Omental fat pad (tissue), 3 donors: ENCODE measurements at regions not wholly inside any gene's neighbourhood (a gene's known extent, or its start where the extent isn't known, plus 50 kb on each side); places are given as distances from the start of the nearest gene placed in this dataset.
A peak's percentile ranks its signal among the peaks of the same experiment; 100 is the strongest.
"Not testable (repeated sequence)": the region's sequence is repeated elsewhere in the genome, so short reads cannot be mapped to it uniquely, and the experiment has no call there.

ENCODE experiments used
- ATAC-seq: fragments of 150-250 bp; one replicate; pipeline ENCODE4 v1.9.1; 2016; ENCODE audit warnings: mild to moderate bottlenecking, moderate library complexity; ENCODE audit not compliant: low FRiP score
- DNase-seq: peaks from one replicate; pipeline ENCODE4 v3.0.0-alpha.2; 2019; ENCODE audit warnings: low spot score
- TF ChIP-seq, protein P1 (sequence below), 3 donors: fragments of 450-650 bp; IDR thresholded peaks; one replicate each; pipeline ENCODE4 v1.5.1; 2016 to 2017; ENCODE audit warnings: antibody characterized with exemption in 3 of 3, mild to moderate bottlenecking in 3 of 3, moderate library complexity in 2 of 3

DNA sequence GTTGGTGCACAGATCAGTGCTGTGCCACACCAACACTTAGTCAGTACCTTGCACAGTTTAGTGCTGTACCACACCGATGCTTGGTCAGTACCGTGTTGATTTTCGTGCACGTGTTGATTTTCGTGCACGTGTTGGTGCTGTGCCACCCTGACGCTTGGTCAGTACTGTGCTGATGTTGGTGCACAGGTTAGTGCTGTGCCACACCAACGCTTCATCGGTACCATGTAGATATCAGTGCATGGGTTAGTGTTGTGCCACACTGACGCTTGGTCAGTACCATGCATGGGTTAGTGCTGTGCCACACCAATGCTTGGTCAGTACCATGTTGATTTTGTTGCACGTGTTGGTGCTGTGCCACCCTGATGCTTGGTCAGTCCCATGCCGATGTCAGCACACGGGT lies 103.5 kb downstream of the NPIPB11 start:
- no peak for DNase-seq
- TF ChIP-seq, protein P1, sequence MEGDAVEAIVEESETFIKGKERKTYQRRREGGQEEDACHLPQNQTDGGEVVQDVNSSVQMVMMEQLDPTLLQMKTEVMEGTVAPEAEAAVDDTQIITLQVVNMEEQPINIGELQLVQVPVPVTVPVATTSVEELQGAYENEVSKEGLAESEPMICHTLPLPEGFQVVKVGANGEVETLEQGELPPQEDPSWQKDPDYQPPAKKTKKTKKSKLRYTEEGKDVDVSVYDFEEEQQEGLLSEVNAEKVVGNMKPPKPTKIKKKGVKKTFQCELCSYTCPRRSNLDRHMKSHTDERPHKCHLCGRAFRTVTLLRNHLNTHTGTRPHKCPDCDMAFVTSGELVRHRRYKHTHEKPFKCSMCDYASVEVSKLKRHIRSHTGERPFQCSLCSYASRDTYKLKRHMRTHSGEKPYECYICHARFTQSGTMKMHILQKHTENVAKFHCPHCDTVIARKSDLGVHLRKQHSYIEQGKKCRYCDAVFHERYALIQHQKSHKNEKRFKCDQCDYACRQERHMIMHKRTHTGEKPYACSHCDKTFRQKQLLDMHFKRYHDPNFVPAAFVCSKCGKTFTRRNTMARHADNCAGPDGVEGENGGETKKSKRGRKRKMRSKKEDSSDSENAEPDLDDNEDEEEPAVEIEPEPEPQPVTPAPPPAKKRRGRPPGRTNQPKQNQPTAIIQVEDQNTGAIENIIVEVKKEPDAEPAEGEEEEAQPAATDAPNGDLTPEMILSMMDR (IDR thresholded peaks at IDR 0.05), result no peak
- no peak for ATAC-seq

DNA sequence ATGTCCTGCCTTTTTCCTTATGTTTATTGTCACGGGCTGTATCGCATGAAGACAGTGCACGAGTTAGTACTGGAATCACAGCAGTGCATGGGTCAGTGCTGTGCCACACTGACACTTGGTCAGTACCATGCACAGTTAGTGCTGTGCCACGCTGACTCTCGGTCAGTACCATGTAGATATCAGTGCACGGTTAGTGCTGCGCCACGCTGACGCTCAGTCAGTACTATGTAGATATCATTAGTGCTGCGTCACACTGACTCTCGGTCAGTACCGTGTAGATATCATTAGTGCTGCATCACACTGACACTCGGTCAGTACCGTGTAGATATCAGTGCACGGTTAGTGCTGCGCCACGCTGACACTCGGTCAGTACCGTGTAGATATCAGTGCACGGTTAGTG lies 104.1 kb downstream of the NPIPB11 start:
- DNase-seq, ATAC-seq: not testable (repeated sequence)

DNA sequence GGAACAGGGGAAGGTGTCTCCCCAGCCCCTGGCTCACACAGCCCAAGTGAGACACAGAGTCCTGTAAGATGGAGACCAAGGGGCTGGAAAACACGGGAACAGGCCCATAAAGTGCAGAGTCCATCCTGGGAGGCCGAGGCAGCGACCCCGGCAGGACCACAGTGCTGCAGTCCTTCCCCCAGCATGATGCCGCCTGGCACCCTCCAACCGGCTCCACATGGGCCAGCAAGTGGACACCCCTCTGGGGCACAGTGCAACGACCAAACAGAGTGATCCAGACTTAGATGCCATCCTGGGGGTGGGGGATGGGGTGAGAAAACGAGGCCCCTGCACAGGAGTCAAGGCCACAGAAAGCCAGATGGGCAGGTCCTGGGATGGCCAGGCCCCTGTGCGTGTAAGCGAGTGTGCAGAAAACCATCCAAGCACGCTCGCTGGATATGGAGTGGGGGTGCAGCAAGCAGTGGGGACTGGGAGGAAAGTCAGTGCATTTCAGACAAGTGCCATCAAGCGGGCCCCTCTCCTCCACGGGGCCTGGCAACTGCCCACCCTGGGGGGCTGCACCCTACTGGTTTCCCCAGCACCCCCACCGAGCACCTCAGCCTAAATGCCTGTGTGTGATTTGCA lies 104.7 kb downstream of the NPIPB11 start:
- DNase-seq, ATAC-seq: not testable (repeated sequence)

DNA sequence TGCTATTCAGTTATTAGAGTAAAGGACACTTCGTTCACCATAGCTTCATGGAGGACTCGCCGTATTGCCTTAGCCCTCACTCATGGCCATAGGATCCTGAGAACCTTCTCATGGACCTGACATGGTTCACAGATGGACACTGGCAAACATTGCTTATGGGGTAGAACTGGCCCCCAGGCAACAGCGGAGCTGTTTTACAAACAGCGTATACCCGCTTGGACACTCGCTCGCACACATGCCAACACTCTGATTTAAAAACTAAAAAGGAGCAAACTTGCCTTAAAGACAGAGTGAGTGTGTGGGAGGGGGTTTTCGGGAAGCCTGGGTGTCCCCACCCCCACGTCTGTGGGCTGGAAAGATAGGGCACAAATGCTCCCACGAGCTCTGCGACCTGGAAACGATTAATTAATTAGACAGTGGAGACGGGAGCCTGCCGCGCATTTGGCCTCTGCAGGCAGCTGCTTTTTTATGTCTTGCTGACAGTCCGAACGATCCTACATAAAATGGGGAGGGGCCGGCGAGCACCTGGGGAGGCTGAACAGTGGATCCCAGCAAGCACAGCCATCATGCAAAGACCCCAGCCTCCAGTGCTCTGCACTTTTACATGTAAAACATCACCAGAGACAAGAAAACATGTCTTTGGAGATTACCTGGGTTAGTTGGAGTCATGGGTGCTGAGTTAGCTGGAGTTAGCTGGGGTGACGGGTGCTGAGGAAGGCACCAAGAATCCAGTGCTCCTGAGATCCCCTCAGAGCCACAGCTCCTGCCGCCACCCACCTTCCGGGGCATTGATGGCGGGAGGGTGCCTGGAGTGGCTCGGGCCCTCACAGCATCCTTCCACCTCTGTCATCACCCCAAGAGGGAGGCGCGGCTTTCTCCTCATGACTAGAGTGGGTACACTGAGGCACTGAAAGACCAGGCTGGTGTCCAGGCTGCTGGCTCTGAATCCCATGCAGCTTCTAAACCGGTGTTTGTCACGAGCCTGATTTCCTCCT lies 105.7 kb downstream of the NPIPB11 start:
- ATAC-seq, result not testable (repeated sequence)

DNA sequence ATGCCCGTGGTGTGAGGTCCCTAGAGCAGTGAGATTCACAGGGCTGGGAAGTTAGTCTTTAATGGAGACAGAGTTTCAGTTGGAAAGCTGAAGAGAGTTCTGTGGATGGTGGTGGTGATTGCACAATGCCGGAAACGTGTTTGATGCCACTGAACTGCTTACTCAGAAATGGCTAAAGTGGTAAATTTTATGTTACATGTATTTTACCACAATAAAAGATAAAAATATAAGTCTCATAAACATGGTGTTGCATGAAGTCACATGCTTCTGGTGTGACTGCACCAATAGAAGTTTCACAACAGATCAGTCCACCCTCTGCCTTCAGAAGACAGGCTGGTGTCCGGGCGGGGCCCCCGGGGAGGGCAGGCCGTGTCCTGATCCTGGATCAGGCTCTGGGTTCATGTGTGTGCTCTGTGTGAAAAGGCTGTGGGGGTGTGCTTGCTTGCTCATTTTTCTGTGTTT lies 106.5 kb downstream of the NPIPB11 start:
- DNase-seq, result not testable (repeated sequence)

More for the DNA sequence above, 105.7 kb downstream of the NPIPB11 start:
- DNase-seq, result not testable (repeated sequence)

DNA sequence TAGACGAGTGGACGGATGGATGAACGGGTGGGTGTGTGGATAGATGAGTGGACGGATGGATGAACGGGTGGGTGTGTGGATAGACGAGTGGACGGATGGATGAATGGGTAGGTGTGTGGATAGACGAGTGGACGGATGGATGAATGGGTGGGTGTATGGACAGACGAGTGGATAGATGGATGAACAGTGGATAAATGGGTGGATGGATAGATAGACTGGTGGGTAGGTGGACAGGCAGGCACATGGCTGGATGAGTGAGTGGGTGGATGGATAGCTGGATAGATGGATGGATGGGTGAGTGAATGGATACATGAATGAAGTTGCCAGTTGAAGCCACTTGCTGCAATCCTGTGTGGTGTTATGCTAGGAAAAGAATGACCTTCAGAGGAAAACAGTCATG lies 107.5 kb downstream of the NPIPB11 start:
- DNase-seq, ATAC-seq: not testable (repeated sequence)

More for the DNA sequence above, 106.5 kb downstream of the NPIPB11 start:
- ATAC-seq, result peak; percentile 64

DNA sequence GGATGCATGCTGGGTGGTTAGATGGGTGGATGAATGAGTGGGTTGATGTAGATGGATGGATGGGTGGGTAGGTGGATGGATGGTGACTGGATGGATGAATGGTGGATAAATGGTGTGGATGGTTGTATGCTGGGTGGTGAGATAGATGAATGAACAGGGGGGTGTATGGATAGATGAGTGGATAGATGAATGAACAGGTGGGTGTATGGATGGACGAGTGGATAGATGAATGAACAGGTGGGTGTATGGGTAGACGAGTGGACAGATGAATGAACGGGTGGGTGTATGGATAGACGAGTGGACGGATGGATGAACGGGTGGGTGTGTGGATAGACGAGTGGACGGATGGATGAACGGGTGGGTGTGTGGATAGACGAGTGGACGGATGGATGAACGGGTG lies 108.2 kb downstream of the NPIPB11 start:
- not testable (repeated sequence) for ATAC-seq, DNase-seq

DNA sequence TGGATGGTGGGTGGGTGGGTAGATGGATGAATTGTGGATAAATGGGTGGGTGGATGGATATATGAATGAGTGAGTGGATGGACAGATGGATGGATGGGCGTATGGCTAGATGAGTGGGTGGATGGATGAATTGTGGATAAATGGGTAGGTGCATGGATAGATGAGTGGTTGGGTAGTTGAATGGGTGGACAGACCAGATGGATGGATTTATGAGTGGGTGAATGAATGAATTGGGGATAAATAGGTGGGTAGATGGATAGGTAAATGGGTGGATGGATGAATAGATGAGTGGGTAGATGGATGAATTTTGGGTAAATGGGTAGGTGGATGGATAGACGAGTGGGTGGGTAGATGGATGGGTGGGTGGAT lies 108.7 kb downstream of the NPIPB11 start:
- not testable (repeated sequence) for ATAC-seq, DNase-seq

DNA sequence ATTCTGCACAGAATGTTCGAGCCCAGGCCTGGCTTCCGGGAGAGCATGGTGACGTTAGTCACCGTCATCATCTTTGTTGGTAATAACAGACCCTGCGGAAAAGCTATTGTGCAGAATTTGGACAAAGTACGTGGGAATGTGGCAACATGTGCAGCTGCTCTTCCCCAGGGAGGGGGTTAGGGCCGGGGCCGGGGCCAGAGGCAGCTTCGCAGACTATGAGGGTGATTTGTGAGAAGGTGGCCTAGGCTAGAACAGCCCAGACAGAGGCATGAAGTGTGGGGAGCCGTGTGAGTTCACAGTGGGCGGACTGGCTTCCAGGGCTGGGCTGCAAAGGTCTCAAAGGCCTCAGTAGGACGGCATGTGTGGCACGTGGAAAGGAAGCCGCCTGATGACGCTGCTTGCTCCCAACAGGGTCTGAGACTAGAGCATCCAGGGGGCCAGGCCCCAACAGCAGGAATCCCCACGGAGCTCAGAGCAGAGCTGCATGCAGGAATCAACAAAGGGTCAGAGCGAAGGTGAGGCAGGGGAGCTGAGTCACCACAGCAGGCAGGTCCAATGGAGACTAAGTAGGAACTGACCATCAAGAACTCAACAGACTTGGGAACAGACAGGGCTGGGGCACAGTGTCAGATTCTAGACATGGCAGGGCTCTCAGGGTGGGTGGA lies 109.2 kb downstream of the NPIPB11 start:
- not testable (repeated sequence) for ATAC-seq, DNase-seq

DNA sequence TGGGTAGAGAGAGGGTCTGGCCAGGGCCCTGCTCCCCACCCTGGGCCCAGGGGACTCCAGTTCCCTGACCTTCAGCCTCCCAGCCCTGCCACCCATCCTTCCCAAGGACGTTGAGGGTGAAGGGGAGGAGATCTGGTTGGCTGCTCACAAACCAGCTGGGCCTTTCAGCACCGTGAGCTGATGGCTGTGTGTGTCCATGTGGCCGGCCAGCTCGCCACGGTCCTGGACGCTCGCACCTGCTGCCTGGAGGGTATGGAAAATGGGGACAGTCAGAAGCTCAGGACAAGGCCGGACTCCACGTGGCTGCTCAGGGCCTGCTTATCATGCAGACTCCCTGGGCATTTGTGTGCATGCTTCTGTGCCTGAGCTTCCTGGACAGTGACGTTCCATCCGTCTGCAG lies 110.3 kb downstream of the NPIPB11 start:
- DNase-seq, ATAC-seq: not testable (repeated sequence)

DNA sequence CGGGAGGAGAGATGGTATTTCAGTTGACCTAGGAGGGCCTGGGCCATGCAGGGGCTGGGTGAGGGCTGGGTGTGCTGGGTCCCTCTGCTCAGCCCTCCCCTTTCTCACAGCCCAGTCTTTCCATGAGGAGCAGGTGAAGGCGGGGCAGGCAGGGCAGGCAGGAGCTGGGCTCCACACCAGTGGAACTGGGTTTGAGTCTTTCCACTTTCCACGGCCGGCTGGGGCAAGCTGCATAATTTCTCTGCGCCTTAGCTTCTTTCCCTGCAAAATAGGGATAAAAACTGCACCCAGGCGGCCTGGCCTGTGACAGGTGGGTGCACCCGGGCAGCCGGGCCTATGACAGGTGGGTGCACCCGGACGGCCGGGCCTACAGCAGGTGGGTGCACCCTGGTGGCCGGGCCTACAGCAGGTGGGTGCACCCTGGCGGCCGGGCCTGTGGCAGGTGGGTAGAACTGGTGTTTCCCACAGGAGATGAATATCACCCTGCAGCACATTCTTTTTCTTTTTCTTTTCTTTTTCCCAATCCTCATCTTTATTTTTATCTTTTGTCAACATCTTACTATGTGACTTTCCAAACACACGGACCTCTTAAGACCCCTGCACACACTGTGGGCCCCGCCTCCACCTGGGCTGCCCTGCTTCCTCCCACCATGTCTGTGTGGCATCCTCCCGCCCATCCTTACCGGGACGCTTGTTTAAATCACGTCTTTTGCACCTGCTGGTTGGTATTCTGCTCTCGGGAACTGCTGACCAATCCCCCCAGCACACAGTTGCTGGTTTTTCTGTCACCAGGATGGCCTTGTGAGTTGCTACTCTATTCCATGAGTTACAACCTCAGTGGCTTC lies 111.3 kb downstream of the NPIPB11 start:
- DNase-seq, result not testable (repeated sequence)

DNA sequence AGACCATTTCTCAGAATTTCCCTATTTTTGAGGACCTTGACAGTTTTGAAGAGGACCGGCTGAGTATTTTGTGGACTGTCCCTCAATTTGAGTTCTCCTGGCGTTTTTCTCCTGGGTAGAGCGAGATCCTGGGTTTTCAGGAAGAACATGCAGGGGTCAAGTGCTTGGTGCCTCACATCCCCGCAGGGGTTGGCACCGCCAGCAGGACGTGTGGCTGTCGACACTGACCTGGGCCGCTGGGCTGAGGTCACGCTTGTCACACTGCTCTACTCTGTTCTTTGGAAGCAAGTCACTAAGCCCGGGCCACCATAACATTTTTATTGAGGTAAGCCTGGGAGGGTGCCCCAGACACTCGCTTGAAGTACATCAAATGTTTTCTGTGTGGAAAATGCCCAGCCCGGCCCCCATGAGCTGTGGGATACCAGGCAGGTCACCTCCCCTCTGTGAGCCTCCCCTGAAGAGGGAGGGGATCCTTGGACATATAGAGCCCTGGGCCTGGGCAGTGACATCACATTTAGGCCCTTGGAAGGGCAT lies 112.0 kb downstream of the NPIPB11 start:
- DNase-seq, ATAC-seq: not testable (repeated sequence)

More for the DNA sequence above, 111.3 kb downstream of the NPIPB11 start:
- ATAC-seq, result not testable (repeated sequence)

DNA sequence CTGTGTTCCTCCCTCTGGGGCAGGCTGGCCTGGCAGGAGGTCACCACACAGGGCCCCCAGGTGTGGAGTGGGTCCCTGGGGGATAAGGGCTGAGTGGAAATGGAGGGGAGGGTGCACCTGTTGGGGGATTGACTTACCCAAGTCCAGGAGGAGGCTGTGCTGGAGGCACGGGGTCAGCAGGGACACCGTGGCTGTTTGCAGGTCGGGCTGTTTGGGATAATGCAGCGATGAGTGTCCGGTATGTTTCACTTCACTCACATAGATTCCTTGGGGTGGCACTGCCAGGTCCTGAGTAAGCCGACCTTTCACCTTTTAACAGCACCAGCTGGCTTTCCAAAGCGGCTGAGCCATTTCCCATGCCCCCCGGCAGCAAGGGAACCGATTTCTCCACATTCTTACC lies 113.0 kb downstream of the NPIPB11 start:
- not testable (repeated sequence) for ATAC-seq, DNase-seq

DNA sequence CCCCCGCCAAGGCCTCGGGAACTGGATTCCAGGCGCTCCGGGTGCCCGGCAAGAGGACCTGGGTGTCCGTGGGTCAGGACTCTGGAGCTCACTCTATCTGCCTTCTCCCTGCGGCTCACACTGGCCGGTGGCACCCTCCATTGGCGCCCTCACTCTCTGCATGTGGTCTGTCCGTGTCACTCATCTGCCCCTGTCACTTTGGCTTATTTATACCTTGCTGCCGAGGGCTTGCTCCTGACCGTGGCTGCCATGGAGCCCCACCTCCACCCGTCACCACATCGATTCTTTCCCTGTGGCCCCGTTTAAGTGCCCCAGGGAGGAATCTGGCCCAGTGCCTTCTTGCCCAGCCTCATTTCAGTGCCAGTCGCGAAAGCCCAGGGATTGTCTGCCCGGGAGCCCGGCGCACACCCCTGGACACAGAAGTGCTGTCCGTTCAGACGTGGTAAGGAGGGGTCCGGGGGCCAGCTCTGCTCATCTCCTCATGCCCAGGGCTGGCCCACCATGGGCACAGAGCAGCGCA lies 113.5 kb downstream of the NPIPB11 start:
- not testable (repeated sequence) for ATAC-seq

DNA sequence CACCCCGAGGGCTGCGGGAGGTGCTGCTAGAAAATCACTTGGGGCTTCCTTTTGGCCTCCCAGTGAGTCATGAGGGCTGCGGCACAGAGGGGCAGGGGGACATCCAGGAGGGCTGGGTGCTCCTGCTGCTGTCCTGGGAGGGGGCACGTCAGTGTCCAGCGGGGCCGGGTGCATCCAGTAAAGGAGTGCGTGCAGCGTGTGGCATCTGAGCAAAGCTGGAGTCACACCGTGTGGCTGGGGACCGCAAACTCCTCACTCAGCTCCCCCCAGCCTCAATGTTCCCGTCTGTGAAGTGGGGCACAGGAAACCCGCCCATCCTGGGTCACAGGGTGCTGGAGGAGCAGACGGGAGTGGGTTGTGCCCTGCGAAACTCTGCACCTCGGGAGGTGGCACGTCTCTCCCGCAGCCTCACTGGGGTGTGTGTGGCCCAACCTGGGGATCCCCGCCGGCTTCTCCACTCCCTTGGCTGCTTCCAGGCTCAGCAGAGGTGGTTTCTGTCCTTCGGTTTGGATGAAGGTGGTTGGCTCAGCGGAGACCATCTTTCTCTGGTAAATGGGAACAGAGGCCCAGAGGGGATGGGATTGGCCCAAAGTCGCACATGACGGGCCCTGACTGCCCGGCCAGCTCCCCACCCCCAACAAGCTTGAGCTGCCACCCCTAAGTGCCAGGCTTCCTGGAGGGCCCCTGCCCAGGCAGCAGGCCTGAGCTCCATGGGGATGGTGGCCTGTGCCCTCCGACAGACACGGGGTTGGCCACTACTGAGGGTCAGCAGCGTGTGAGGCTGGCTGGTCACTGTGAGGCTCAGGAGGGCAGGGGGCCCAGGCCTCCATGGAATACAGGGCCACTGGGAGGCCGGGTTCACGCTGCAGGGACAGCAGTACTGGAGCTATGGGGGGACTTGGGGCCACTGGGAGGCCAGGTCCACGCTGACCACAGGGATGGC lies 114.9 kb downstream of the NPIPB11 start:
- not testable (repeated sequence) for ATAC-seq, DNase-seq

More for the DNA sequence above, 113.5 kb downstream of the NPIPB11 start:
- DNase-seq, result not testable (repeated sequence)
